Suprapubic skin (tissue), 4 donors: ENCODE measurements at regions not wholly inside any gene's neighbourhood (a gene's known extent, or its start where the extent isn't known, plus 50 kb on each side); places are given as distances from the start of the nearest gene placed in this dataset.

ENCODE experiments used
- CTCF ChIP-seq, 2 donors: fragments of 200-600 bp in 1 of 2; fragments of 450-650 bp in 1 of 2; sonication (generic) in 1 of 2; IDR thresholded peaks; one replicate each; pipeline ENCODE4 v1.5.1; 2016 to 2019; ENCODE audit warnings: antibody characterized with exemption in 2 of 2, mild to moderate bottlenecking in 1 of 2, moderate library complexity in 1 of 2
- EP300 ChIP-seq: sonication (generic); formaldehyde crosslinking; IDR thresholded peaks from one replicate; pipeline ENCODE4 v1.6.1; 2017; ENCODE audit warnings: antibody characterized with exemption
- POLR2A ChIP-seq, 2 donors: fragments of 450-650 bp; IDR thresholded peaks; one replicate each; pipeline ENCODE4 v1.6.1; 2017; ENCODE audit warnings: antibody characterized with exemption in 2 of 2, mild to moderate bottlenecking in 2 of 2, moderate library complexity in 2 of 2
- POLR2AphosphoS5 ChIP-seq, 3 donors: sonication (generic); formaldehyde crosslinking; IDR thresholded peaks; one replicate each; pipeline ENCODE4 v1.6.1; 2017; ENCODE audit warnings: antibody characterized with exemption in 3 of 3

DNA sequence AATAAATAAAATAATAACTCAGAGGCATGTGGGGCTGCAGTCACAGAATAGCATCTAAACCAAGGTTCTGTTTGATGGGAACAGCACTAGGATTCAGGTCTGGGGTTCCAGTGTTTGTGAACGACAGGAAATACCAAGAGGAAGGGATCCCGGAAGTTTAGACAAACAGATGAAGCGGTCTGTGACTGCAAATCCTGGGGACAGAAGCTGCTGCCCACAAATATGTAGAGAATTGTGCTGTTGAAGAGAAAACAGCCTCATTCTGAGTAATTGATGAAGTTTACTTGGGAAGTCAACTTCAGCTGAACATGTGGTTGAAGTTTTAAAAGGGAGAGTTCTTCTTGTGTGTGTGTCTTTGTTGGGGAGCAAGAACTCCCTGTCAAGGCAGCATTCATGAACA is 98.4 kb upstream of the TBX5 start:
- TF ChIP-seq CTCF (IDR thresholded peaks at IDR 0.05), result no peak
- no peak for TF ChIP-seq POLR2A (IDR thresholded peaks at IDR 0.05)
- TF ChIP-seq POLR2AphosphoS5 (IDR thresholded peaks at IDR 0.05), result no peak
- TF ChIP-seq EP300, result no peak
